ENCODE measurements at regions not wholly inside any gene's neighbourhood (a gene's known extent, or its start where the extent isn't known, plus 50 kb on each side); places are given as distances from the start of the nearest gene placed in this dataset.
"Not testable (repeated sequence)": the region's sequence is repeated elsewhere in the genome, so short reads cannot be mapped to it uniquely, and the experiment has no call there.

- DNase-seq: no peak
- H3K9me3 Mint-ChIP-seq: no peaks in the 10 kb centered on the region
- H3K4me1 Mint-ChIP-seq (ENCODE audit: low read depth): no peaks in the 10 kb centered on the region
- H3K27me3 Mint-ChIP-seq: no peaks in the 10 kb centered on the region
- no peak overlapping the region for H3K4me3 Mint-ChIP-seq
- no peak overlapping the region for H3K27ac Mint-ChIP-seq
- H3K36me3 Mint-ChIP-seq (ENCODE audit: low read depth): no peaks in the 10 kb centered on the region
Measured at GRCh38 chr21:14013056-14013603, 197.6 kb downstream of the LIPI start.

- Mint-ChIP-seq H3K36me3 (ENCODE audit: low read depth) (no peaks in the 10 kb centered on the region), H3K9me3 (no peaks in the 10 kb centered on the region), H3K27me3 (no peaks in the 10 kb centered on the region), H3K4me3 (no peak overlapping the region), H3K27ac (no peak overlapping the region), H3K4me1 (ENCODE audit: low read depth) (no peaks in the 10 kb centered on the region)
- DNase-seq: no peak
Measured at GRCh38 chr21:14012409-14012808, 198.3 kb downstream of the LIPI start.

- not testable (repeated sequence) for H3K4me1 Mint-ChIP-seq (ENCODE audit: low read depth); H3K36me3 Mint-ChIP-seq (ENCODE audit: low read depth); H3K27me3 Mint-ChIP-seq; H3K27ac Mint-ChIP-seq; DNase-seq; H3K4me3 Mint-ChIP-seq; H3K9me3 Mint-ChIP-seq
Measured at GRCh38 chr21:14011751-14012150, 199.0 kb downstream of the LIPI start.

- not testable (repeated sequence) for H3K36me3 Mint-ChIP-seq (ENCODE audit: low read depth); H3K4me3 Mint-ChIP-seq; H3K27ac Mint-ChIP-seq; DNase-seq; H3K9me3 Mint-ChIP-seq; H3K4me1 Mint-ChIP-seq (ENCODE audit: low read depth); H3K27me3 Mint-ChIP-seq
Measured at GRCh38 chr21:14011149-14011548, 199.6 kb downstream of the LIPI start.

GRCh38 chr21:14010729-14011128, 200.0 kb downstream of the LIPI start:
- H3K27me3 Mint-ChIP-seq: no peaks in the 10 kb centered on the region
- H3K36me3 Mint-ChIP-seq (ENCODE audit: low read depth): no peaks in the 10 kb centered on the region
- H3K4me3 Mint-ChIP-seq: no peak overlapping the region
- H3K27ac Mint-ChIP-seq: no peak overlapping the region
- H3K9me3 Mint-ChIP-seq: no peaks in the 10 kb centered on the region
- no peak for DNase-seq
- H3K4me1 Mint-ChIP-seq (ENCODE audit: low read depth): no peaks in the 10 kb centered on the region

- not testable (repeated sequence) for H3K27me3 Mint-ChIP-seq; H3K4me1 Mint-ChIP-seq (ENCODE audit: low read depth); DNase-seq; H3K36me3 Mint-ChIP-seq (ENCODE audit: low read depth); H3K27ac Mint-ChIP-seq; H3K4me3 Mint-ChIP-seq; H3K9me3 Mint-ChIP-seq
Measured at GRCh38 chr21:14009990-14010389, 200.8 kb downstream of the LIPI start.

- H3K27ac Mint-ChIP-seq; H3K4me1 Mint-ChIP-seq (ENCODE audit: low read depth); H3K4me3 Mint-ChIP-seq; H3K27me3 Mint-ChIP-seq; H3K36me3 Mint-ChIP-seq (ENCODE audit: low read depth); H3K9me3 Mint-ChIP-seq; DNase-seq: not testable (repeated sequence)
Measured at GRCh38 chr21:14009238-14009981, 201.3 kb downstream of the LIPI start.

- H3K4me1 Mint-ChIP-seq (ENCODE audit: low read depth); DNase-seq; H3K27ac Mint-ChIP-seq; H3K36me3 Mint-ChIP-seq (ENCODE audit: low read depth); H3K9me3 Mint-ChIP-seq; H3K4me3 Mint-ChIP-seq; H3K27me3 Mint-ChIP-seq: not testable (repeated sequence)
Measured at GRCh38 chr21:14008436-14008835, 202.3 kb downstream of the LIPI start.

GRCh38 chr21:14008006-14008405, 202.7 kb downstream of the LIPI start:
- H3K9me3 Mint-ChIP-seq; H3K4me1 Mint-ChIP-seq (ENCODE audit: low read depth); DNase-seq; H3K27me3 Mint-ChIP-seq; H3K4me3 Mint-ChIP-seq; H3K27ac Mint-ChIP-seq; H3K36me3 Mint-ChIP-seq (ENCODE audit: low read depth): not testable (repeated sequence)

GRCh38 chr21:14006144-14006543, 204.6 kb downstream of the LIPI start:
- not testable (repeated sequence) for H3K4me3 Mint-ChIP-seq; DNase-seq; H3K27me3 Mint-ChIP-seq; H3K4me1 Mint-ChIP-seq (ENCODE audit: low read depth); H3K9me3 Mint-ChIP-seq; H3K36me3 Mint-ChIP-seq (ENCODE audit: low read depth); H3K27ac Mint-ChIP-seq

- not testable (repeated sequence) for DNase-seq; H3K4me1 Mint-ChIP-seq (ENCODE audit: low read depth); H3K4me3 Mint-ChIP-seq; H3K27ac Mint-ChIP-seq; H3K27me3 Mint-ChIP-seq; H3K36me3 Mint-ChIP-seq (ENCODE audit: low read depth); H3K9me3 Mint-ChIP-seq
Measured at GRCh38 chr21:13986996-13987958, 223.5 kb downstream of the LIPI start.

GRCh38 chr21:13985865-13986863, 224.6 kb downstream of the LIPI start:
- H3K27ac Mint-ChIP-seq; H3K9me3 Mint-ChIP-seq; H3K36me3 Mint-ChIP-seq (ENCODE audit: low read depth); DNase-seq; H3K4me3 Mint-ChIP-seq; H3K4me1 Mint-ChIP-seq (ENCODE audit: low read depth); H3K27me3 Mint-ChIP-seq: not testable (repeated sequence)

- not testable (repeated sequence) for DNase-seq; H3K27me3 Mint-ChIP-seq; H3K9me3 Mint-ChIP-seq; H3K4me1 Mint-ChIP-seq (ENCODE audit: low read depth); H3K27ac Mint-ChIP-seq; H3K36me3 Mint-ChIP-seq (ENCODE audit: low read depth); H3K4me3 Mint-ChIP-seq
Measured at GRCh38 chr21:13985137-13985864, 225.5 kb downstream of the LIPI start.

GRCh38 chr21:13984728-13985127, 226.0 kb downstream of the LIPI start:
- not testable (repeated sequence) for H3K4me3 Mint-ChIP-seq; H3K27me3 Mint-ChIP-seq; H3K9me3 Mint-ChIP-seq; H3K27ac Mint-ChIP-seq; H3K4me1 Mint-ChIP-seq (ENCODE audit: low read depth); DNase-seq; H3K36me3 Mint-ChIP-seq (ENCODE audit: low read depth)
